GM18861 (cell line): ENCODE measurements at regions not wholly inside any gene's neighbourhood (a gene's known extent, or its start where the extent isn't known, plus 50 kb on each side); places are given as distances from the start of the nearest gene placed in this dataset.
A peak's percentile ranks its signal among the peaks of the same experiment; 100 is the strongest.
"Not testable (repeated sequence)": the region's sequence is repeated elsewhere in the genome, so short reads cannot be mapped to it uniquely, and the experiment has no call there.

Experiments used
- ATAC-seq: cut with Tn5 transposase; IDR thresholded peaks from one replicate; pipeline ENCODE4 v1.9.1; 2021; ENCODE audit not compliant: unreplicated experiment

GRCh38 chrX:78822157-78822690 is 74.7 kb downstream of the LPAR4 start:
- no peak for ATAC-seq

GRCh38 chrX:78831523-78831922 is 84.0 kb downstream of the LPAR4 start:
- ATAC-seq: peak; percentile 57

- ATAC-seq: peak; percentile 92
These were observed 91.2 kb downstream of the LPAR4 start for GRCh38 chrX:78838709-78839108.

GRCh38 chrX:78839711-78840110 is 92.2 kb downstream of the LPAR4 start:
- no peak for ATAC-seq

GRCh38 chrX:78844218-78844617 is 96.7 kb downstream of the LPAR4 start:
- ATAC-seq: not testable (repeated sequence)

- ATAC-seq: not testable (repeated sequence)
These were observed 63.9 kb upstream of the P2RY10 start for GRCh38 chrX:78881248-78881647.

GRCh38 chrX:78886550-78886949 is 58.6 kb upstream of the P2RY10 start:
- peak; percentile 70 for ATAC-seq
